ENCODE measurements at regions not wholly inside any gene's neighbourhood (a gene's known extent, or its start where the extent isn't known, plus 50 kb on each side); places are given as distances from the start of the nearest gene placed in this dataset.
A peak's percentile ranks its signal among the peaks of the same experiment; 100 is the strongest.
"Not testable (repeated sequence)": the region's sequence is repeated elsewhere in the genome, so short reads cannot be mapped to it uniquely, and the experiment has no call there.

GRCh38 chr6:56789879-56790278 is 147.2 kb upstream of the DST start:
- H3K4me3 ChIP-seq (ENCODE audit: low read length in 2 of 2) = no peak overlapping the region
- DNase-seq (ENCODE audit: low read depth in 6 of 9, low spot score in 9 of 9) = peak in 1 of 9 donors; percentile 7
- no peaks in the 10 kb centered on the region for H3K4me1 ChIP-seq (ENCODE audit: control insufficient read depth in 2 of 2, insufficient read depth in 2 of 2, low read length in 2 of 2)
- peaks cover 0 to 4% of the 10 kb centered on the region in 2 donors for H3K9me3 ChIP-seq (ENCODE audit: control insufficient read depth in 2 of 2, insufficient read depth in 1 of 2, low read length in 1 of 2)
- WGBS = 91% methylated on average over 2 of the region's 2 CpGs
- H3K36me3 ChIP-seq (ENCODE audit: control insufficient read depth in 2 of 2, insufficient read depth in 2 of 2, low read length in 1 of 2) = no peaks in the 10 kb centered on the region
- no peak overlapping the region for H3K27ac ChIP-seq (ENCODE audit: low read depth in 1 of 2, low read length in 1 of 2)
- H3K27me3 ChIP-seq (ENCODE audit: control insufficient read depth in 2 of 2, insufficient read depth in 1 of 2, low read length in 1 of 2) = no peaks in the 10 kb centered on the region

- Histone ChIP-seq H3K4me1 (ENCODE audit: control insufficient read depth in 2 of 2, insufficient read depth in 2 of 2, low read length in 2 of 2) (no peaks in the 10 kb centered on the region), H3K9me3 (ENCODE audit: control insufficient read depth in 2 of 2, insufficient read depth in 1 of 2, low read length in 1 of 2) (peaks cover 0 to 4% of the 10 kb centered on the region in 2 donors), H3K36me3 (ENCODE audit: control insufficient read depth in 2 of 2, insufficient read depth in 2 of 2, low read length in 1 of 2) (no peaks in the 10 kb centered on the region), H3K4me3 (ENCODE audit: low read length in 2 of 2) (no peak overlapping the region), H3K27me3 (ENCODE audit: control insufficient read depth in 2 of 2, insufficient read depth in 1 of 2, low read length in 1 of 2) (no peaks in the 10 kb centered on the region), H3K27ac (ENCODE audit: low read depth in 1 of 2, low read length in 1 of 2) (no peak overlapping the region)
- DNase-seq (ENCODE audit: low read depth in 6 of 9, low spot score in 9 of 9) = no peak
- WGBS = 93% methylated on average over 1 of the region's 1 CpG
Observed at GRCh38 chr6:56789342-56789741, 146.7 kb upstream of the DST start.

- Histone ChIP-seq H3K9me3 (ENCODE audit: control insufficient read depth in 2 of 2, insufficient read depth in 1 of 2, low read length in 1 of 2) (peaks cover 0 to 4% of the 10 kb centered on the region in 2 donors), H3K36me3 (ENCODE audit: control insufficient read depth in 2 of 2, insufficient read depth in 2 of 2, low read length in 1 of 2) (no peaks in the 10 kb centered on the region), H3K4me1 (ENCODE audit: control insufficient read depth in 2 of 2, insufficient read depth in 2 of 2, low read length in 2 of 2) (no peaks in the 10 kb centered on the region), H3K4me3 (ENCODE audit: low read length in 2 of 2) (no peak overlapping the region), H3K27me3 (ENCODE audit: control insufficient read depth in 2 of 2, insufficient read depth in 1 of 2, low read length in 1 of 2) (no peaks in the 10 kb centered on the region), H3K27ac (ENCODE audit: low read depth in 1 of 2, low read length in 1 of 2) (no peak overlapping the region)
- WGBS = 44% methylated on average over 1 of the region's 1 CpG
- DNase-seq (ENCODE audit: low read depth in 6 of 9, low spot score in 9 of 9) = no peak
Observed at GRCh38 chr6:56787209-56787608, 144.5 kb upstream of the DST start.

- H3K4me1 ChIP-seq (ENCODE audit: control insufficient read depth in 2 of 2, insufficient read depth in 2 of 2, low read length in 2 of 2) = no peaks in the 10 kb centered on the region
- 94% methylated on average over 1 of the region's 1 CpG for WGBS
- H3K36me3 ChIP-seq (ENCODE audit: control insufficient read depth in 2 of 2, insufficient read depth in 2 of 2, low read length in 1 of 2) = no peaks in the 10 kb centered on the region
- no peak overlapping the region for H3K27ac ChIP-seq (ENCODE audit: low read depth in 1 of 2, low read length in 1 of 2)
- H3K4me3 ChIP-seq (ENCODE audit: low read length in 2 of 2) = no peak overlapping the region
- H3K9me3 ChIP-seq (ENCODE audit: control insufficient read depth in 2 of 2, insufficient read depth in 1 of 2, low read length in 1 of 2) = peaks cover 0 to 4% of the 10 kb centered on the region in 2 donors
- DNase-seq (ENCODE audit: low read depth in 6 of 9, low spot score in 9 of 9) = no peak
- no peaks in the 10 kb centered on the region for H3K27me3 ChIP-seq (ENCODE audit: control insufficient read depth in 2 of 2, insufficient read depth in 1 of 2, low read length in 1 of 2)
Observed at GRCh38 chr6:56786256-56786655, 143.6 kb upstream of the DST start.

GRCh38 chr6:56785536-56785935 is 142.8 kb upstream of the DST start:
- not testable (repeated sequence) for H3K27me3 ChIP-seq (ENCODE audit: control insufficient read depth in 2 of 2, insufficient read depth in 1 of 2, low read length in 1 of 2); H3K36me3 ChIP-seq (ENCODE audit: control insufficient read depth in 2 of 2, insufficient read depth in 2 of 2, low read length in 1 of 2); H3K4me1 ChIP-seq (ENCODE audit: control insufficient read depth in 2 of 2, insufficient read depth in 2 of 2, low read length in 2 of 2); DNase-seq (ENCODE audit: low read depth in 6 of 9, low spot score in 9 of 9); H3K4me3 ChIP-seq (ENCODE audit: low read length in 2 of 2); H3K9me3 ChIP-seq (ENCODE audit: control insufficient read depth in 2 of 2, insufficient read depth in 1 of 2, low read length in 1 of 2); H3K27ac ChIP-seq (ENCODE audit: low read depth in 1 of 2, low read length in 1 of 2)
- WGBS = 95% methylated on average over 19 of the region's 19 CpGs

- H3K27ac ChIP-seq (ENCODE audit: low read depth in 1 of 2, low read length in 1 of 2); H3K9me3 ChIP-seq (ENCODE audit: control insufficient read depth in 2 of 2, insufficient read depth in 1 of 2, low read length in 1 of 2); DNase-seq (ENCODE audit: low read depth in 6 of 9, low spot score in 9 of 9); H3K36me3 ChIP-seq (ENCODE audit: control insufficient read depth in 2 of 2, insufficient read depth in 2 of 2, low read length in 1 of 2); H3K4me1 ChIP-seq (ENCODE audit: control insufficient read depth in 2 of 2, insufficient read depth in 2 of 2, low read length in 2 of 2); H3K4me3 ChIP-seq (ENCODE audit: low read length in 2 of 2); H3K27me3 ChIP-seq (ENCODE audit: control insufficient read depth in 2 of 2, insufficient read depth in 1 of 2, low read length in 1 of 2): not testable (repeated sequence)
- WGBS = 98% methylated on average over 2 of the region's 2 CpGs
Observed at GRCh38 chr6:56780109-56780508, 137.4 kb upstream of the DST start.

- not testable (repeated sequence) for DNase-seq (ENCODE audit: low read depth in 6 of 9, low spot score in 9 of 9); H3K4me3 ChIP-seq (ENCODE audit: low read length in 2 of 2); H3K27me3 ChIP-seq (ENCODE audit: control insufficient read depth in 2 of 2, insufficient read depth in 1 of 2, low read length in 1 of 2); H3K27ac ChIP-seq (ENCODE audit: low read depth in 1 of 2, low read length in 1 of 2); H3K4me1 ChIP-seq (ENCODE audit: control insufficient read depth in 2 of 2, insufficient read depth in 2 of 2, low read length in 2 of 2); H3K36me3 ChIP-seq (ENCODE audit: control insufficient read depth in 2 of 2, insufficient read depth in 2 of 2, low read length in 1 of 2); H3K9me3 ChIP-seq (ENCODE audit: control insufficient read depth in 2 of 2, insufficient read depth in 1 of 2, low read length in 1 of 2)
- WGBS = 91% methylated on average over 2 of the region's 2 CpGs
Observed at GRCh38 chr6:56778503-56778902, 135.8 kb upstream of the DST start.

GRCh38 chr6:56775498-56776166 is 132.9 kb upstream of the DST start:
- Histone ChIP-seq H3K36me3 (ENCODE audit: control insufficient read depth in 2 of 2, insufficient read depth in 2 of 2, low read length in 1 of 2) (no peaks in the 10 kb centered on the region), H3K9me3 (ENCODE audit: control insufficient read depth in 2 of 2, insufficient read depth in 1 of 2, low read length in 1 of 2) (no peaks in the 10 kb centered on the region), H3K4me1 (ENCODE audit: control insufficient read depth in 2 of 2, insufficient read depth in 2 of 2, low read length in 2 of 2) (no peaks in the 10 kb centered on the region), H3K4me3 (ENCODE audit: low read length in 2 of 2) (no peak overlapping the region), H3K27ac (ENCODE audit: low read depth in 1 of 2, low read length in 1 of 2) (no peak overlapping the region), H3K27me3 (ENCODE audit: control insufficient read depth in 2 of 2, insufficient read depth in 1 of 2, low read length in 1 of 2) (no peaks in the 10 kb centered on the region)
- no peak for DNase-seq (ENCODE audit: low read depth in 6 of 9, low spot score in 9 of 9)
- 95% methylated on average over 4 of the region's 4 CpGs for WGBS

- Histone ChIP-seq H3K27ac (ENCODE audit: low read depth in 1 of 2, low read length in 1 of 2) (no peak overlapping the region), H3K27me3 (ENCODE audit: control insufficient read depth in 2 of 2, insufficient read depth in 1 of 2, low read length in 1 of 2) (no peaks in the 10 kb centered on the region), H3K9me3 (ENCODE audit: control insufficient read depth in 2 of 2, insufficient read depth in 1 of 2, low read length in 1 of 2) (no peaks in the 10 kb centered on the region), H3K36me3 (ENCODE audit: control insufficient read depth in 2 of 2, insufficient read depth in 2 of 2, low read length in 1 of 2) (no peaks in the 10 kb centered on the region), H3K4me1 (ENCODE audit: control insufficient read depth in 2 of 2, insufficient read depth in 2 of 2, low read length in 2 of 2) (no peaks in the 10 kb centered on the region), H3K4me3 (ENCODE audit: low read length in 2 of 2) (no peak overlapping the region)
- DNase-seq (ENCODE audit: low read depth in 6 of 9, low spot score in 9 of 9) = no peak
- 95% methylated on average over 1 of the region's 1 CpG for WGBS
Observed at GRCh38 chr6:56772737-56773184, 130.1 kb upstream of the DST start.
